Erythroblast (primary cell): ENCODE measurements at regions not wholly inside any gene's neighbourhood (a gene's known extent, or its start where the extent isn't known, plus 50 kb on each side); places are given as distances from the start of the nearest gene placed in this dataset.

Experiments used
- GATA1 ChIP-seq: IDR thresholded peaks from 2 replicates; pipeline ENCODE4 v1.6.1; 2011; ENCODE audit warnings: low read depth, mild to moderate bottlenecking, control low read depth, low read length, moderate library complexity
- POLR2A ChIP-seq: IDR thresholded peaks from 2 replicates; pipeline ENCODE4 v1.6.1; 2011; ENCODE audit warnings: mild to moderate bottlenecking, low read length

DNA sequence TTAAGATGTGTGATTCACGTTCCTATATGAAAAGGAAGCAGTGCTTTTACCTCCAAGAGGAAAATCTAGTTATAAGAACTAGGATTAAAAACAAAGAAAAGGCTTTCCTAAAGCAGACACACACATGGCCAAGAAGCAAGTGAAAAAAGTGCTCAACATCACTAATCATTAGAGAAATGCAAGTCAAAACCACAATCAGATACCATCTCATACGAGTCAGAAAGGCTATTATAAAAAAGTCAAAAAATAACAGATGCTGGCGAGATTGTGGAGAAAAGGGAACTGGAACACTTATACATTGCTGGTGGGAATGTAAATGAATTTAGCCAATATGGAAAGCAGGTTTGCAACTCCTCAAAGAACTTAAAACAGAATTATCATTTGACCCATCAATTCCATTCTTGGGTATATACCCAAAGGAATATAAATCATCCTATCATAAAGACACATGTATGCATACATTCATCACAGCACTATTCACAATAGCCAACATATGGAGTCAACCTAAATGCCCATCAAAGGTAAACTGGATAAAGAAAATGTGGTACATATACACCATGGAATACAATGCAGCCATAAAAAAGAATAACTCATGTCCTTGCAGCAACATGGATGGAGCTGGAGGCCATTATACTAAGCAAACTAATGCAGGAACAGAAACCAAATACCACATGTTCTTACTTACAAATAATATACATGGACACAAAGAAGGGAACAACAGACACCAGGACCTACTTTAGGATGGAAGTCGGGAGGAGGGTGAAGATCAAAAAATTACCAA is 285.3 kb downstream of the RAD51AP2 start:
- TF ChIP-seq POLR2A (no peak), GATA1 (no peak)
